Hepatocyte (in vitro differentiated cells): ENCODE measurements at regions not wholly inside any gene's neighbourhood (a gene's known extent, or its start where the extent isn't known, plus 50 kb on each side); places are given as distances from the start of the nearest gene placed in this dataset.
"Not testable (repeated sequence)": the region's sequence is repeated elsewhere in the genome, so short reads cannot be mapped to it uniquely, and the experiment has no call there.

ENCODE experiments used
- DNase-seq: peaks from one replicate; pipeline ENCODE4 v3.0.0-alpha.2; 2016; ENCODE audit warnings: low spot score
- H2AFZ ChIP-seq: fragments of 200-600 bp; sonication (generic); 2 replicates; pipeline ENCODE4 v1.6.0; 2016; ENCODE audit warnings: antibody characterized with exemption, mild to moderate bottlenecking
- H3K27ac ChIP-seq: fragments of 200-600 bp; sonication (generic); 2 replicates; pipeline ENCODE4 v1.5.1; 2016; ENCODE audit warnings: mild to moderate bottlenecking
- H3K27me3 ChIP-seq: fragments of 200-600 bp; sonication (generic); 2 replicates; pipeline ENCODE4 v1.6.1; 2016
- H3K36me3 ChIP-seq: fragments of 200-600 bp; sonication (generic); replicated peaks from 2 replicates; pipeline ENCODE4 v1.5.1; 2016; ENCODE audit warnings: low read depth; ENCODE audit not compliant: insufficient read depth
- H3K4me1 ChIP-seq: fragments of 200-600 bp; sonication (generic); 2 replicates; pipeline ENCODE4 v1.5.1; 2016; ENCODE audit warnings: mild to moderate bottlenecking, moderate library complexity; ENCODE audit not compliant: insufficient read depth
- H3K4me2 ChIP-seq: fragments of 200-600 bp; sonication (generic); 2 replicates; pipeline ENCODE4 v1.6.0; 2016
- H3K4me3 ChIP-seq: fragments of 200-600 bp; sonication (generic); 2 replicates; pipeline ENCODE4 v1.5.1; 2016; ENCODE audit warnings: mild to moderate bottlenecking
- H3K79me2 ChIP-seq: fragments of 200-600 bp; sonication (generic); 2 replicates; pipeline ENCODE4 v1.6.0; 2017; ENCODE audit warnings: mild to moderate bottlenecking
- H3K9me2 ChIP-seq: fragments of 200-600 bp; sonication (generic); replicated peaks from 2 replicates; pipeline ENCODE4 v1.6.0; 2017; ENCODE audit warnings: mild to moderate bottlenecking; ENCODE audit not compliant: insufficient read depth
- H3K9me3 ChIP-seq: fragments of 200-600 bp; sonication (generic); 2 replicates; pipeline ENCODE4 v1.5.1; 2016; ENCODE audit warnings: low read depth, mild to moderate bottlenecking
- H4K20me1 ChIP-seq: fragments of 200-600 bp; sonication (generic); 2 replicates; pipeline ENCODE4 v1.6.0; 2016; ENCODE audit warnings: mild to moderate bottlenecking; ENCODE audit not compliant: insufficient read depth, poor library complexity, severe bottlenecking
- EZH2 ChIP-seq: fragments of 200-600 bp; sonication (generic); IDR thresholded peaks from 2 replicates; pipeline ENCODE4 v1.6.1; 2016; ENCODE audit warnings: antibody characterized with exemption, mild to moderate bottlenecking, borderline replicate concordance
- EZH2phosphoT487 ChIP-seq: fragments of 200-600 bp; sonication (generic); IDR thresholded peaks from one replicate; pipeline ENCODE4 v1.6.1; 2018; ENCODE audit warnings: antibody characterized with exemption, mild to moderate bottlenecking, low read depth, moderate library complexity; ENCODE audit not compliant: unreplicated experiment, severe bottlenecking
- WGBS: methylation state at CpG from one replicate; pipeline ENCODE4 v1.1.6; 2016; ENCODE audit warnings: low lambda C conversion rate; ENCODE audit errors: missing lambda C conversion rate; 5-methylcytosine and 5-hydroxymethylcytosine counted together
- TF ChIP-seq, protein P1 (sequence below): fragments of 200-600 bp; sonication (generic); IDR thresholded peaks from 2 replicates; pipeline ENCODE4 v1.5.1; 2016; ENCODE audit warnings: antibody characterized with exemption, mild to moderate bottlenecking; ENCODE audit not compliant: poor library complexity

DNA sequence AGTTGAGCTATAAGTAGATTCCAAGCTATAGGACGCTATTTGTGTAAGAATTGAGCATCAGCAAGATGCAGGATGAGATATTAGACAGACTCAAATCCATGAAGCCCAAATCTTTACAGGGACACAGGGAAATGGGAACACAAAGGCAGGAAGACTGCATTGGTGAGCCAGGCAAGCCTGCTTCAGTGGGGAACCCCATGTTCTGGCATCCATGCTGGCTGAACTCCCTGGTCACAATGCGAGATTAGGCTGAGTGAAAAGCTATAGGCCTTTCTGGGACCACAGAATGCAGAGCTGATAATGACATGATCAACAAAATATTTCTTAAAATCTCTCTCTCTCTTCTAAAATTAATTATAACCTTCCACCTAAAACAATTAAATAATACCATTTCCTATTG, 170.5 kb downstream of the CDC14C start:
- 90% methylated on average over 2 of the region's 2 CpGs for WGBS
- Histone ChIP-seq H3K9me2 (no peaks in the 10 kb centered on the region), H3K4me2 (no peak overlapping the region), H3K27me3 (no peaks in the 10 kb centered on the region), H3K79me2 (no peaks in the 10 kb centered on the region), H3K36me3 (no peaks in the 10 kb centered on the region), H2AFZ (no peak overlapping the region), H3K27ac (no peak overlapping the region), H4K20me1 (no peaks in the 10 kb centered on the region), H3K4me3 (no peak overlapping the region), H3K9me3 (no peaks in the 10 kb centered on the region), H3K4me1 (no peaks in the 10 kb centered on the region)
- DNase-seq = no peak
- TF ChIP-seq, protein P1, sequence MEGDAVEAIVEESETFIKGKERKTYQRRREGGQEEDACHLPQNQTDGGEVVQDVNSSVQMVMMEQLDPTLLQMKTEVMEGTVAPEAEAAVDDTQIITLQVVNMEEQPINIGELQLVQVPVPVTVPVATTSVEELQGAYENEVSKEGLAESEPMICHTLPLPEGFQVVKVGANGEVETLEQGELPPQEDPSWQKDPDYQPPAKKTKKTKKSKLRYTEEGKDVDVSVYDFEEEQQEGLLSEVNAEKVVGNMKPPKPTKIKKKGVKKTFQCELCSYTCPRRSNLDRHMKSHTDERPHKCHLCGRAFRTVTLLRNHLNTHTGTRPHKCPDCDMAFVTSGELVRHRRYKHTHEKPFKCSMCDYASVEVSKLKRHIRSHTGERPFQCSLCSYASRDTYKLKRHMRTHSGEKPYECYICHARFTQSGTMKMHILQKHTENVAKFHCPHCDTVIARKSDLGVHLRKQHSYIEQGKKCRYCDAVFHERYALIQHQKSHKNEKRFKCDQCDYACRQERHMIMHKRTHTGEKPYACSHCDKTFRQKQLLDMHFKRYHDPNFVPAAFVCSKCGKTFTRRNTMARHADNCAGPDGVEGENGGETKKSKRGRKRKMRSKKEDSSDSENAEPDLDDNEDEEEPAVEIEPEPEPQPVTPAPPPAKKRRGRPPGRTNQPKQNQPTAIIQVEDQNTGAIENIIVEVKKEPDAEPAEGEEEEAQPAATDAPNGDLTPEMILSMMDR = no peak
- TF ChIP-seq EZH2phosphoT487 = no peak
- TF ChIP-seq EZH2 = no peak

DNA sequence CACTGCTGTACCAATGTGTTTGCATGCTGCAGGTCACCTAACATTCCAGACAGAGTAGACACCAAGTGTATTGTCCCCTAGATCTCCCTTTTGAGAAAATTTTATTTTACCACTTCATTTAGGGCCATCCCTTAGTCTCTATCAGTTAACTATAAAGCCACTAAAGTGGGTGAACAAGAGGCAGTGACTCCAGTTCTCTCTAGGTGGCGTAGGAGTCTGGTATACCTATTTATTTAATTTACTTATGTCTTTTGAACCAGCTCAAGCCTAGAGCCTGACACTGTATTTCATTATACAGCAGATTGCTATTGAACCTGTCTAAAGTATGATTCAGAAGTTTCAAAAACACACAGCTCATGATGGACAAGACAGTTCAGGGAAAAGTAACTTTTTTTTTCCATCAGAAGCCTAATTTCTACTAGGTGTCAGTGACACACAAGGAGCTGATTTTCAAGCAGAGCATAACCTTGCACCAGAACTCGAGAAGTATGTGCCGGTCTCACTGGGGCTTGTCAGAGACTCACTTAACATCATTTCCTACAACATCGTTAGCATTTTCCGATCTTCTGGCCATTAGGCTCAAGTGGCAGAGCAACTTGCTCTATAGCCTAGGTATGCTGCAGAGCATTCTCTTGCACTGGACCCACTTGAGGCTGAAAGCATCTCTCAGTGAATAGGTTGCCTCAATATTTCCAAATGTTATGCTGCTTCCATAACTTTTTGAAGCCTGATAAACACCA, 175.4 kb downstream of the CDC14C start:
- no peaks in the 10 kb centered on the region for H3K79me2 ChIP-seq
- TF ChIP-seq, protein P1 = peak; percentile 32
- no peak for TF ChIP-seq EZH2
- H3K4me2 ChIP-seq = no peak overlapping the region

DNA sequence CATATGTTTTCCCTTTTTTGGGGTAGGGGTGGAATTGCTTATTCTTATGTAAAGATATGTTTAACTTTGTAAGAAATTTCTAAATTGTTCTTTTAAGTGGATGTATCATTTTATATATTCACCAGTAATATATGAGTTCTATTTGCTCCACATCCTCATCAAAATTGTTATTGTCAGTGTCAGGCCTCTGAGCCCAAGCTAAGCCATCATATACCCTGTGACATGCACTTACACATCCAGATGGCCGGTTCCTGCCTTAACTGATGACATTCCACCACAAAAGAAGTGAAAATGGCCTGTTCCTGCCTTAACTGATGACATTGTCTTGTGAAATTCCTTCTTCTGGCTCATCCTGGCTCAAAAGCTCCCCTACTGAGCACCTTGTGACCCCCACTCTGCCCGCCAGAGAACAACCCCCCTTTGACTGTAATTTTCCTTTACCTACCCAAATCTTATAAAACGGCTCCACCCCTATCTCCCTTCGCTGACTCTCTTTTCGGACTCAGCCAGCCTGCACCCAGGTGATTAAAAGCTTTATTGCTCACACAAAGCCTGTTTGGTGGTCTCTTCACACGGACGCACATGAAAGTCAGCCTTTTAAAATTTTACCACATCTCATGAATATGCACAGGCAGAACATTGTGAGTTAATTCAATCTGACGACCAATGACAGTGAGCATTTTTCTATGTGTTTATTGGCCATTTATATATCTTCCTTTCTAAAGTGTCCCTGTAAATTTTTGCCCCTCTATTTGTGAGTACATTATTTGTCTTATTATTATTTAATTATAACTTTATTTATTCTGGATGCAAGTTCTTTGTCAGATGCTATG, 176.8 kb downstream of the CDC14C start:
- H3K9me2 ChIP-seq, H3K27me3 ChIP-seq, H3K27ac ChIP-seq, H3K36me3 ChIP-seq, H2AFZ ChIP-seq, H3K79me2 ChIP-seq, H3K9me3 ChIP-seq, H3K4me2 ChIP-seq, H3K4me3 ChIP-seq, H3K4me1 ChIP-seq, H4K20me1 ChIP-seq, DNase-seq: not testable (repeated sequence)
- 32% methylated on average over 8 of the region's 8 CpGs for WGBS

More for the DNA sequence above, 175.4 kb downstream of the CDC14C start:
- Histone ChIP-seq H3K27ac (no peak overlapping the region), H2AFZ (no peak overlapping the region), H3K4me1 (no peaks in the 10 kb centered on the region), H3K9me2 (no peaks in the 10 kb centered on the region), H3K27me3 (no peaks in the 10 kb centered on the region), H4K20me1 (no peaks in the 10 kb centered on the region), H3K36me3 (no peaks in the 10 kb centered on the region), H3K4me3 (no peak overlapping the region), H3K9me3 (no peaks in the 10 kb centered on the region)
- WGBS = 71% methylated on average over 5 of the region's 5 CpGs
- peak; percentile 19 for DNase-seq

- Histone ChIP-seq H3K9me2 (no peaks in the 10 kb centered on the region), H3K9me3 (no peaks in the 10 kb centered on the region), H3K4me3 (no peak overlapping the region), H3K4me2 (no peak overlapping the region), H3K27ac (no peak overlapping the region), H4K20me1 (no peaks in the 10 kb centered on the region), H2AFZ (no peak overlapping the region), H3K79me2 (no peaks in the 10 kb centered on the region), H3K27me3 (no peaks in the 10 kb centered on the region), H3K4me1 (no peaks in the 10 kb centered on the region), H3K36me3 (no peaks in the 10 kb centered on the region)
- no peak for DNase-seq
- no peak for TF ChIP-seq EZH2phosphoT487
- TF ChIP-seq EZH2 = no peak
- TF ChIP-seq, protein P1 = no peak
- WGBS = 23% methylated on average over 1 of the region's 1 CpG
Observed at GRCh38 chr7:49102411-49102810, 178.1 kb downstream of the CDC14C start.
